AG04450 (cell line): ENCODE measurements at regions not wholly inside any gene's neighbourhood (a gene's known extent, or its start where the extent isn't known, plus 50 kb on each side); places are given as distances from the start of the nearest gene placed in this dataset.
"Not testable (repeated sequence)": the region's sequence is repeated elsewhere in the genome, so short reads cannot be mapped to it uniquely, and the experiment has no call there.

ENCODE experiments used
- CTCF ChIA-PET: fragments of 300-600, 350-600 bp; formaldehyde crosslinking; extraction: SDS; loops from one replicate; lab custom pipeline; 2022; ENCODE audit warnings: antibody characterized with exemption, inconsistent platforms; lab: Charles Lee
- POLR2A ChIA-PET: fragments of 350-600 bp; formaldehyde crosslinking; extraction: SDS; loops from one replicate; lab custom pipeline; 2021; ENCODE audit warnings: antibody characterized with exemption, inconsistent platforms; lab: Yijun Ruan, JAX
- DNase-seq: peaks from one replicate; pipeline ENCODE4 v3.0.0-alpha.2; 2011; ENCODE audit warnings: low read depth, low spot score
- H3K27ac ChIP-seq: one replicate; pipeline ENCODE4 v1.5.1; 2012; ENCODE audit warnings: low read depth, low read length, control low read depth
- H3K27me3 ChIP-seq: one replicate; pipeline ENCODE4 v1.6.0; 2012; ENCODE audit warnings: low read length; ENCODE audit not compliant: control insufficient read depth, insufficient read depth
- H3K4me3 ChIP-seq: 2 replicates; pipeline ENCODE4 v1.5.1; 2011; ENCODE audit warnings: mild to moderate bottlenecking, low read depth, low read length, control low read depth
- H3K9me3 ChIP-seq: 2 replicates; pipeline ENCODE4 v1.5.1; 2012; ENCODE audit warnings: low read length; ENCODE audit not compliant: control insufficient read depth, insufficient read depth
- TF ChIP-seq, protein P1 (sequence below): IDR thresholded peaks from 2 replicates; pipeline ENCODE4 v1.5.1; 2011; ENCODE audit warnings: low read depth, low read length, control low read depth, inconsistent platforms

DNA sequence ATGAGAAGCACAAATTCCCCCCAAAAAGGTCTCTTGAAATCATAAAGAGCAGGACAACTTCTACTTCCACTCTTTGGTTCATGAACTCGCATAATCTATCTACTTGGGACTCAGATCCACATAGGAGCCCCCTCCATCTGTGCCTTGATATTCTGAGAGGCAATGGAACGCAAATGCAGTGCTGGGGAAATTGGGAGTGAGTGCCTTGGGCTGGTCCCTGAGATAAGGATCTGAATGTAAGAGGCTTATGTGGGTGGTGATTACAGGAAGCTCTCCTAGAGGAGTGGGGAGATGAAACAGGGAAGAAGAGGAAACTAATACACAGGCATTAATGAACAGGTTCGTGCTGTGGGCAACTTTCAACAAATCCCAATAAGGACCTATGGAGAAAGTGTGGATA is 285.6 kb downstream of the RASEF start:
- CTCF ChIA-PET, result no interaction called here
- POLR2A ChIA-PET, result no interaction called here
- H3K4me3 ChIP-seq, result no peak overlapping the region
- DNase-seq, result no peak
- H3K27me3 ChIP-seq, result no peaks in the 10 kb centered on the region
- H3K9me3 ChIP-seq, result no peaks in the 10 kb centered on the region
- no peak overlapping the region for H3K27ac ChIP-seq
- TF ChIP-seq, protein P1, sequence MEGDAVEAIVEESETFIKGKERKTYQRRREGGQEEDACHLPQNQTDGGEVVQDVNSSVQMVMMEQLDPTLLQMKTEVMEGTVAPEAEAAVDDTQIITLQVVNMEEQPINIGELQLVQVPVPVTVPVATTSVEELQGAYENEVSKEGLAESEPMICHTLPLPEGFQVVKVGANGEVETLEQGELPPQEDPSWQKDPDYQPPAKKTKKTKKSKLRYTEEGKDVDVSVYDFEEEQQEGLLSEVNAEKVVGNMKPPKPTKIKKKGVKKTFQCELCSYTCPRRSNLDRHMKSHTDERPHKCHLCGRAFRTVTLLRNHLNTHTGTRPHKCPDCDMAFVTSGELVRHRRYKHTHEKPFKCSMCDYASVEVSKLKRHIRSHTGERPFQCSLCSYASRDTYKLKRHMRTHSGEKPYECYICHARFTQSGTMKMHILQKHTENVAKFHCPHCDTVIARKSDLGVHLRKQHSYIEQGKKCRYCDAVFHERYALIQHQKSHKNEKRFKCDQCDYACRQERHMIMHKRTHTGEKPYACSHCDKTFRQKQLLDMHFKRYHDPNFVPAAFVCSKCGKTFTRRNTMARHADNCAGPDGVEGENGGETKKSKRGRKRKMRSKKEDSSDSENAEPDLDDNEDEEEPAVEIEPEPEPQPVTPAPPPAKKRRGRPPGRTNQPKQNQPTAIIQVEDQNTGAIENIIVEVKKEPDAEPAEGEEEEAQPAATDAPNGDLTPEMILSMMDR, result no peak

GRCh38 chr9:82778923-82779322 is 284.0 kb downstream of the RASEF start:
- H3K27ac ChIP-seq, DNase-seq, H3K9me3 ChIP-seq, CTCF ChIA-PET, POLR2A ChIA-PET, H3K4me3 ChIP-seq, H3K27me3 ChIP-seq: not testable (repeated sequence)

DNA sequence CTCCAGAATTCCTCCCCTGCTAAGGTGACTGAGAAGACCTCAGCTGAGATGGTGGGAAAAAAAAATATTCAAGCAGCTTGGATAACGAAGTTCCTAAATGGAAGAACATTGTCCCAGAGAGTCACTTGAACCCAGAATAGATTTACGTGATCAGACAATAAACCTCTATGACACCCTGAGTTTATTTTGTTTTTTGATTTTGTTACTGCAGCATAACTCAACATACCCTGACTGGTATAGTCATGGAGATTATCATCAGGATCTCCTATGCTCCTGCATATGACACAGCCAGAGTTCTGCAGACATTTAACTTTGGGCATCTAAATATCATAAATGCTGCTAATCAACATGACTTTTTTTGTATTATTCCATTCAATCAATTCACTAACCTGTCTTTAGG is 282.9 kb downstream of the RASEF start:
- Histone ChIP-seq H3K4me3 (no peak overlapping the region), H3K9me3 (no peaks in the 10 kb centered on the region), H3K27me3 (no peaks in the 10 kb centered on the region), H3K27ac (no peak overlapping the region)
- ChIA-PET POLR2A (no interaction called here), CTCF (no interaction called here)
- DNase-seq, result no peak
- TF ChIP-seq, protein P1, result no peak

GRCh38 chr9:82781921-82782392 is 281.0 kb downstream of the RASEF start:
- Histone ChIP-seq H3K4me3 (no peak overlapping the region), H3K9me3 (no peaks in the 10 kb centered on the region), H3K27me3 (peaks cover 4% of the 10 kb centered on the region), H3K27ac (no peak overlapping the region)
- POLR2A ChIA-PET, result no interaction called here
- CTCF ChIA-PET, result no interaction called here
- DNase-seq, result no peak
- TF ChIP-seq, protein P1, result no peak

- H3K9me3 ChIP-seq, result no peaks in the 10 kb centered on the region
- peaks cover 4% of the 10 kb centered on the region for H3K27me3 ChIP-seq
- no peak overlapping the region for H3K4me3 ChIP-seq
- ChIA-PET CTCF (no interaction called here), POLR2A (no interaction called here)
- TF ChIP-seq, protein P1, result no peak
- no peak overlapping the region for H3K27ac ChIP-seq
- no peak for DNase-seq
Observed at GRCh38 chr9:82783045-82783444, 279.9 kb downstream of the RASEF start.

DNA sequence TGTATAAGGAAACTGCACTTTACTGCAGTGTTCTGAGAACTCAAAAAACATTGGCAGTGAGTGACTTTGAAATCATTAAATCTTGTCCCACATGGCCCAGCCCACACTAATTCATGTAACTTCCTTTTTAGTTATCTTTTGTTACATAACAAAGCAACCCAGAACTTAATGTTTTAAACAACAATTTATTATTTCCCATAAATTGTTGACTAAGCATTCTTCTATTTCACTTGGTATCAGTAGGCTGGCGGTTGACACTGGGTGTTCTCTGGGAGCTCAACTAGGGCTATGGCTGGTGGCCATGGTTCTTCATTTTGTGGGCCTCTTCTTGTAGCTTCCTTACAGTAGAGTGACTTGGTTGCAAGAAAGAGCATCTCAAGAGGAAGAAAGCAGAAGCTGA is 278.4 kb downstream of the RASEF start:
- H3K9me3 ChIP-seq, result no peaks in the 10 kb centered on the region
- H3K4me3 ChIP-seq, result no peak overlapping the region
- no peak overlapping the region for H3K27ac ChIP-seq
- TF ChIP-seq, protein P1, result no peak
- peaks cover 4% of the 10 kb centered on the region for H3K27me3 ChIP-seq
- ChIA-PET CTCF (interaction anchor here (0.6 kb wide), 1 partner anchor 535 kb away, joined by 3 read pairs; no protein-coding TSS in a partner anchor), POLR2A (no interaction called here)
- DNase-seq, result no peak
